Natural killer cell (primary cell): ENCODE measurements at regions not wholly inside any gene's neighbourhood (a gene's known extent, or its start where the extent isn't known, plus 50 kb on each side); places are given as distances from the start of the nearest gene placed in this dataset.

Source experiments
- ATAC-seq, 3 donors: fragments of 150-1000 bp in 2 of 3; fragments of 200-7000 bp in 1 of 3; cut with Tn5 transposase; 1 replicate in 1 of 3; 2 replicates in 2 of 3; pipeline ENCODE4 v1.10.0; 2021; ENCODE audit warnings: mild to moderate bottlenecking in 2 of 3, moderate library complexity in 2 of 3
- DNase-seq, 2 donors: peaks; one replicate each; pipeline versions ENCODE4 v3.0.0 to v3.0.0-alpha.2; 2013 to 2021; ENCODE audit warnings: mixed read lengths in 1 of 2
- H3K27ac ChIP-seq: one replicate; pipeline ENCODE4 v1.5.1; 2013; ENCODE audit warnings: mild to moderate bottlenecking, low read length
- H3K27me3 ChIP-seq: one replicate; pipeline ENCODE4 v1.6.1; 2013; ENCODE audit warnings: low read length; ENCODE audit not compliant: control insufficient read depth, insufficient read depth
- H3K36me3 ChIP-seq: one replicate; pipeline ENCODE4 v1.6.1; 2013; ENCODE audit warnings: low read length; ENCODE audit not compliant: control insufficient read depth, insufficient read depth
- H3K4me1 ChIP-seq: one replicate; pipeline ENCODE4 v1.6.1; 2013; ENCODE audit warnings: low read length; ENCODE audit not compliant: control insufficient read depth, insufficient read depth
- H3K4me3 ChIP-seq: one replicate; pipeline ENCODE4 v1.5.1; 2013; ENCODE audit warnings: low read length
- H3K9me3 ChIP-seq: one replicate; pipeline ENCODE4 v1.6.1; 2013; ENCODE audit warnings: low read length; ENCODE audit not compliant: control insufficient read depth, insufficient read depth
- H3K27ac Mint-ChIP-seq, 2 donors: one replicate each; pipeline ENCODE4 v1.8.0; 2022; ENCODE audit warnings: mild to moderate bottlenecking in 2 of 2, mixed read lengths in 2 of 2, moderate library complexity in 1 of 2
- H3K27me3 Mint-ChIP-seq, 2 donors: one replicate each; pipeline ENCODE4 v1.8.0; 2022; ENCODE audit warnings: low read depth in 2 of 2, mixed read lengths in 2 of 2
- H3K36me3 Mint-ChIP-seq: one replicate; pipeline ENCODE4 v1.8.0; 2022; ENCODE audit warnings: mixed read lengths
- H3K4me1 Mint-ChIP-seq, 2 donors: one replicate each; pipeline ENCODE4 v1.8.0; 2022; ENCODE audit warnings: mixed read lengths in 2 of 2
- H3K4me3 Mint-ChIP-seq: one replicate; pipeline ENCODE4 v1.8.0; 2022; ENCODE audit warnings: mild to moderate bottlenecking, moderate library complexity, mixed read lengths
- H3K9me3 Mint-ChIP-seq, 2 donors: one replicate each; pipeline ENCODE4 v1.8.0; 2022; ENCODE audit warnings: mixed read lengths in 2 of 2
- WGBS: methylation state at CpG from one replicate; pipeline ENCODE4 v1.1.7; 2013; ENCODE audit warnings: missing lambda C conversion rate; ENCODE audit not compliant: insufficient coverage; 5-methylcytosine and 5-hydroxymethylcytosine counted together
- intact Hi-C: fragments of 100-400 bp; cut with micrococcal nuclease; formaldehyde crosslinking; loops from one replicate; pipeline ENCODE4 v1.14.2; 2022
- TF ChIP-seq, protein P1 (sequence below): fragments of 200-600 bp; IDR thresholded peaks from one replicate; pipeline ENCODE4 v1.8.0; 2022; ENCODE audit warnings: antibody characterized with exemption

GRCh38 chr1:168989985-168990384 lies 116.5 kb upstream of the ATP1B1 start:
- peaks cover 7 to 19% of the 10 kb centered on the region in 2 donors for H3K27me3 Mint-ChIP-seq
- TF ChIP-seq, protein P1, sequence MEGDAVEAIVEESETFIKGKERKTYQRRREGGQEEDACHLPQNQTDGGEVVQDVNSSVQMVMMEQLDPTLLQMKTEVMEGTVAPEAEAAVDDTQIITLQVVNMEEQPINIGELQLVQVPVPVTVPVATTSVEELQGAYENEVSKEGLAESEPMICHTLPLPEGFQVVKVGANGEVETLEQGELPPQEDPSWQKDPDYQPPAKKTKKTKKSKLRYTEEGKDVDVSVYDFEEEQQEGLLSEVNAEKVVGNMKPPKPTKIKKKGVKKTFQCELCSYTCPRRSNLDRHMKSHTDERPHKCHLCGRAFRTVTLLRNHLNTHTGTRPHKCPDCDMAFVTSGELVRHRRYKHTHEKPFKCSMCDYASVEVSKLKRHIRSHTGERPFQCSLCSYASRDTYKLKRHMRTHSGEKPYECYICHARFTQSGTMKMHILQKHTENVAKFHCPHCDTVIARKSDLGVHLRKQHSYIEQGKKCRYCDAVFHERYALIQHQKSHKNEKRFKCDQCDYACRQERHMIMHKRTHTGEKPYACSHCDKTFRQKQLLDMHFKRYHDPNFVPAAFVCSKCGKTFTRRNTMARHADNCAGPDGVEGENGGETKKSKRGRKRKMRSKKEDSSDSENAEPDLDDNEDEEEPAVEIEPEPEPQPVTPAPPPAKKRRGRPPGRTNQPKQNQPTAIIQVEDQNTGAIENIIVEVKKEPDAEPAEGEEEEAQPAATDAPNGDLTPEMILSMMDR = no peak
- H3K27ac ChIP-seq = no peak overlapping the region

DNA sequence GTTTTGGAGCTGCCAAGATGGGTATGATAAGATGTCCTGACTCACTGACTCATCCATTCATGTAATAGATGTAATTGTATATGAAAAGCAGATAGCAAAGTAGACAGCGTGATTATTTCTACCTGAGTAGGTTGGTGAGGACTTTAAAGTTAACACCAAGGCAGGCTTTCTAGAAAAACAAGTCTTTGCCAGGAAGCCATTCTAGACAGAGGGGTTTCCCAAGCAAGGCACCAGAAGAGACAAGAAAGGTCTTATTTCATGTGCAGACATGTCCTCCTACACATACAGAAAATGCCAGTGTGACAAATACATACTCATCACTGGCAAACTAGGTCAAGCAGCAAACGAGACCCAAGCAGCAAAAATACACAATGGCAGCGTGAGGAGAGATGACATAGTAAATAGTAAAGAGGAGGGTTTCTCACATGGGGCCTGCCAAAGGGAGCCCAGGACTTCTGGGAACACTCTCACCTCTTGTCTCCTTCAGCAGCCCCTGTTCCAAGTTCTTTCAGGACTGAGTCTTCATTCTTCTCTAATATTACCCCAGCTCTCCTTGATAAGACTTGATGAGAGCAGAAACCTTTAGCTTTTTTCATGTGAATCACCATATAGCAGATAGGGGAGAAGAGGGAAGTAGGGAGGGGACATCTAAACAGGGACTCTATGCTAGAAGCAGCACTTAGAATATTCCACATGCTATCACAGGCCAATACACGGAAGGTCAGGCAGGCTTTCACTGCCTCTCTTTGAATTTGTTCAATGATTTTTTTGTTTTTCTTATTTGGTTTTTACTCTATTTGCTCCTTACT lies 114.6 kb upstream of the ATP1B1 start:
- WGBS = 100% methylated on average over 2 of the region's 4 CpGs
- DNase-seq (peak in 1 of 2 donors; percentile 9), ATAC-seq (no peak)
- no peak overlapping the region for H3K4me3 ChIP-seq
- H3K36me3 ChIP-seq = no peaks in the 10 kb centered on the region
- Mint-ChIP-seq H3K4me1 (no peaks in the 10 kb centered on the region), H3K4me3 (no peak overlapping the region), H3K9me3 (no peaks in the 10 kb centered on the region), H3K27ac (no peak overlapping the region), H3K36me3 (no peaks in the 10 kb centered on the region), H3K27me3 (peaks cover 12 to 35% of the 10 kb centered on the region in 2 donors)
- no peaks in the 10 kb centered on the region for H3K27me3 ChIP-seq
- H3K27ac ChIP-seq = no peak overlapping the region
- TF ChIP-seq, protein P1 = no peak
- intact Hi-C loops = no loop called here
- H3K4me1 ChIP-seq = no peaks in the 10 kb centered on the region
- H3K9me3 ChIP-seq = no peaks in the 10 kb centered on the region

More at GRCh38 chr1:168989985-168990384, 116.5 kb upstream of the ATP1B1 start:
- Histone ChIP-seq H3K27me3 (no peaks in the 10 kb centered on the region), H3K9me3 (no peaks in the 10 kb centered on the region), H3K36me3 (no peaks in the 10 kb centered on the region), H3K4me3 (no peak overlapping the region), H3K4me1 (no peaks in the 10 kb centered on the region)
- Mint-ChIP-seq H3K27ac (no peak overlapping the region), H3K4me3 (no peak overlapping the region), H3K9me3 (no peaks in the 10 kb centered on the region), H3K4me1 (no peaks in the 10 kb centered on the region), H3K36me3 (no peaks in the 10 kb centered on the region)
- intact Hi-C loops = no loop called here
- ATAC-seq = no peak
- DNase-seq = no peak

DNA sequence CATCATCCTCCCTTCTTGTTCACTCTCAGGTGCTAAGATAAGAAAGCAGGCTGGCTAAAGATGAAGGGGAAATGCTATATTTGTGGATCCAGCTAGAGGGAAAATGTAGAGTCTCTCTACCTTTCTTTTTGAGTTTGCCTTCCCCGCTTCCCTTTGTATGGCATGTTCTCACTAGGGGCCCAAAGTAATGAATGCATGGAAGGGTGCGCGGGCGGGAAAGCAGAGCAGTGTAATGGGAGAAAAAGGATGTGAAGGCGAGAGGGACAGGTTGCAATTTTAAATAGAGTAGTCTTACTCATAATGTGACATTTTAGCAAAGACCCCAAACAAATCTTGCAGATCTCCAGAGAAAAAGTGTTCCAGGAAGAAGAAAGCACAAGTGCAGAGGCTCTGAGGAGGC lies 105.1 kb upstream of the ATP1B1 start:
- Histone ChIP-seq H3K4me1 (no peaks in the 10 kb centered on the region), H3K27ac (no peak overlapping the region), H3K27me3 (no peaks in the 10 kb centered on the region), H3K36me3 (no peaks in the 10 kb centered on the region), H3K9me3 (no peaks in the 10 kb centered on the region), H3K4me3 (no peak overlapping the region)
- TF ChIP-seq, protein P1 = no peak
- intact Hi-C loops = no loop called here
- no peaks in the 10 kb centered on the region for H3K9me3 Mint-ChIP-seq
- DNase-seq (no peak), ATAC-seq (no peak)
- no peaks in the 10 kb centered on the region for H3K36me3 Mint-ChIP-seq
- no peaks in the 10 kb centered on the region for H3K4me1 Mint-ChIP-seq
- 100% methylated on average over 5 of the region's 5 CpGs for WGBS
- H3K27ac Mint-ChIP-seq = no peak overlapping the region
- no peak overlapping the region for H3K4me3 Mint-ChIP-seq
- H3K27me3 Mint-ChIP-seq = peaks cover 5 to 11% of the 10 kb centered on the region in 2 donors
